Endothelial cell of umbilical vein (primary cell): ENCODE measurements at regions not wholly inside any gene's neighbourhood (a gene's known extent, or its start where the extent isn't known, plus 50 kb on each side); places are given as distances from the start of the nearest gene placed in this dataset.

Experiments
- BruUV-seq: library from RNA; stranded (reverse); fragments of 400-500 nt; replicated peaks from 2 replicates; lab custom pipeline; 2021; lab: Mats Ljungman, UMichigan
- CTCF ChIA-PET: fragments of 300-600, 350-600 bp; sonication (Branson Sonifier 250); formaldehyde crosslinking; loops from one replicate; lab custom pipeline; 2021; ENCODE audit warnings: antibody characterized with exemption, inconsistent platforms; lab: Charles Lee
- POLR2A ChIA-PET: fragments of 300-600, 350-600 bp; sonication (Branson Sonifier 250); formaldehyde crosslinking; loops from one replicate; lab custom pipeline; 2021; ENCODE audit warnings: antibody characterized with exemption, inconsistent platforms; lab: Charles Lee
- DNase-seq: peaks from one replicate; pipeline ENCODE4 v3.0.0-alpha.2; 2011; ENCODE audit warnings: low read depth, low spot score
- FAIRE-seq: peaks from 2 replicates; lab custom pipeline; 2011; peaks lifted over from hg19 to GRCh38; lab: Jason Lieb, UNC
- H2AFZ ChIP-seq: 2 replicates; pipeline ENCODE4 v1.6.0; 2012; ENCODE audit warnings: low read depth, low read length, control low read depth, inconsistent platforms
- H3K27ac ChIP-seq: 2 replicates; pipeline ENCODE4 v1.5.1; 2011; ENCODE audit warnings: low read depth, mild to moderate bottlenecking, control low read depth, low read length, moderate library complexity; ENCODE audit not compliant: insufficient read depth
- H3K27me3 ChIP-seq, 2 experiments: 2 replicates each; pipeline versions ENCODE4 v1.6.0 to v1.6.1; 2011; ENCODE audit warnings: low read length in 2 of 2, mixed read lengths in 1 of 2; ENCODE audit not compliant: control insufficient read depth in 2 of 2, insufficient read depth in 2 of 2
- H3K36me3 ChIP-seq, 2 experiments: 2 replicates in 1 of 2; 3 replicates in 1 of 2; pipeline ENCODE4 v1.5.1; 2011; ENCODE audit warnings: low read length in 2 of 2, mild to moderate bottlenecking in 1 of 2, moderate library complexity in 1 of 2; ENCODE audit not compliant: control insufficient read depth in 2 of 2, insufficient read depth in 2 of 2; ENCODE audit errors: extremely low read depth in 1 of 2
- H3K4me1 ChIP-seq: 3 replicates; pipeline ENCODE4 v1.5.1; 2011; ENCODE audit warnings: mild to moderate bottlenecking, low read length; ENCODE audit not compliant: control insufficient read depth, insufficient read depth; ENCODE audit errors: extremely low read depth
- H3K4me2 ChIP-seq: 2 replicates; pipeline ENCODE4 v1.6.1; 2011; ENCODE audit warnings: low read length, control low read depth, mixed read lengths; ENCODE audit not compliant: insufficient read depth
- H3K4me3 ChIP-seq, 3 experiments: fragments of 200-600 bp in 1 of 3; sonication (generic), shearing (Covaris generic) in 1 of 3; replicated peaks in 1 of 3; 2 replicates each; pipeline ENCODE4 v1.5.1; 2011 to 2016; ENCODE audit warnings: control low read depth in 3 of 3, low read length in 3 of 3, mild to moderate bottlenecking in 2 of 3, inconsistent platforms in 1 of 3, low read depth in 1 of 3, moderate library complexity in 1 of 3; ENCODE audit not compliant: insufficient read depth in 1 of 3
- H3K79me2 ChIP-seq: 2 replicates; pipeline ENCODE4 v1.6.0; 2012; ENCODE audit warnings: low read length, inconsistent platforms; ENCODE audit not compliant: control insufficient read depth, insufficient read depth
- H3K9ac ChIP-seq: replicated peaks from 2 replicates; pipeline ENCODE3; 2011; ENCODE audit warnings: low read length, control low read depth; ENCODE audit not compliant: insufficient read depth; ENCODE audit errors: extremely low read depth
- H3K9me1 ChIP-seq: replicated peaks from 3 replicates; pipeline ENCODE4 v1.6.0; 2011; ENCODE audit warnings: mild to moderate bottlenecking, low read length; ENCODE audit not compliant: control insufficient read depth, insufficient read depth; ENCODE audit errors: extremely low read depth
- H3K9me3 ChIP-seq: replicated peaks from 2 replicates; pipeline ENCODE4 v1.5.1; 2012; ENCODE audit warnings: low read length, inconsistent platforms; ENCODE audit not compliant: control insufficient read depth, insufficient read depth
- H4K20me1 ChIP-seq: replicated peaks from 2 replicates; pipeline ENCODE3; 2011; ENCODE audit warnings: mild to moderate bottlenecking, low read length; ENCODE audit not compliant: control insufficient read depth, insufficient read depth; ENCODE audit errors: extremely low read depth
- EZH2 ChIP-seq: IDR thresholded peaks from 2 replicates; pipeline ENCODE4 v1.6.1; 2012; ENCODE audit warnings: borderline replicate concordance, low read depth, mild to moderate bottlenecking, moderate library complexity, low read length, inconsistent platforms; ENCODE audit not compliant: severe bottlenecking
- FOS ChIP-seq: IDR thresholded peaks from 2 replicates; pipeline ENCODE4 v1.6.1; 2011; ENCODE audit warnings: mild to moderate bottlenecking, low read length, moderate library complexity, borderline replicate concordance; ENCODE audit not compliant: insufficient read depth
- GATA2 ChIP-seq: IDR thresholded peaks from 2 replicates; pipeline ENCODE4 v1.7.0; 2011; ENCODE audit warnings: low read depth, mild to moderate bottlenecking, moderate library complexity, mixed read lengths, low read length; ENCODE audit not compliant: insufficient read length, insufficient read depth
- JUN ChIP-seq: IDR thresholded peaks from 2 replicates; pipeline ENCODE4 v1.6.1; 2011; ENCODE audit warnings: borderline replicate concordance, low read depth; ENCODE audit not compliant: insufficient read length, insufficient read depth
- MYC ChIP-seq: IDR thresholded peaks from one replicate; pipeline ENCODE4 v1.6.1; 2011; ENCODE audit warnings: mild to moderate bottlenecking, low read depth, low read length
- POLR2A ChIP-seq: IDR thresholded peaks from 2 replicates; pipeline ENCODE4 v1.6.1; 2012; ENCODE audit warnings: low read depth, mild to moderate bottlenecking, control low read depth, low read length
- POLR2AphosphoS5 ChIP-seq: IDR thresholded peaks from 2 replicates; pipeline ENCODE4 v1.6.1; 2012; ENCODE audit warnings: low read depth, mild to moderate bottlenecking, control low read depth, low read length, moderate library complexity; ENCODE audit not compliant: insufficient read depth
- dilution Hi-C: fragments of 300-500 bp; cut with MboI; formaldehyde crosslinking; loops from one replicate; pipeline ENCODE4 v1.15.0; 2019; ENCODE audit warnings: low sequenced_read_pairs; ENCODE audit not compliant: extremely low pct_ligation_motif_present
- intact Hi-C: fragments of 100-400 bp; cut with micrococcal nuclease; formaldehyde crosslinking; loops from one replicate; pipeline ENCODE4 v1.10.0; 2022
- TF ChIP-seq, protein P1 (sequence below), 2 donors: IDR thresholded peaks; 1 replicate in 1 of 2; 2 replicates in 1 of 2; pipeline ENCODE4 v1.5.1; 2011; ENCODE audit warnings: low read length in 2 of 2, mild to moderate bottlenecking in 2 of 2, moderate library complexity in 2 of 2, control low read depth in 1 of 2, inconsistent platforms in 1 of 2, low read depth in 1 of 2; ENCODE audit not compliant: insufficient read depth in 1 of 2; ENCODE audit errors: extremely low read depth in 1 of 2
- TF ChIP-seq, protein P2 (sequence below): IDR thresholded peaks from 2 replicates; pipeline ENCODE4 v1.6.1; 2011; ENCODE audit not compliant: insufficient read depth, insufficient read length

DNA sequence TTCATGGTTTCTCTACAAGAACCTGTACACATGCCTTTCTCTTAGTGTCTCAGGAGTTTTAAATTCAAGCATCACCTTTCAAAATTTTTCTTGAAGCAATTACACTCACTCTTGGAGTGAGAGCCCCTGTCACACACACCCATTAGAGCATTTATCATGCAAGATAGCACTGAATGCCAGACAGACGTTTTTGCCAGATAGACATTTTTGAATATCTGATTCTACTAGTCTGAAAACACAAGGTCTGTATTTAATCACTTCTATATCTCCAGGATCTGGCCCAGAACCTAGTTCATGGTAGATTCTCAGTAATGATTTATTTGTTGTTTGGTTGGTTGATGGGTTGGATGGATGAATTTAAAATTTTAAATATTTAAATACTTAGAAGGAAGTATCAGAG, 60.9 kb upstream of the PDE1C start:
- Histone ChIP-seq H3K27me3 (no peaks in the 10 kb centered on the region), H3K4me3 (no peak overlapping the region), H3K4me2 (no peak overlapping the region), H3K27ac (no peak overlapping the region), H3K9ac (no peak overlapping the region), H3K4me1 (no peaks in the 10 kb centered on the region), H2AFZ (no peak overlapping the region), H3K36me3 (no peaks in the 10 kb centered on the region), H4K20me1 (no peaks in the 10 kb centered on the region), H3K79me2 (no peaks in the 10 kb centered on the region), H3K9me1 (no peaks in the 10 kb centered on the region), H3K9me3 (no peaks in the 10 kb centered on the region)
- BruUV-seq, result no TSS peak
- no peak for DNase-seq
- TF ChIP-seq, protein P1, sequence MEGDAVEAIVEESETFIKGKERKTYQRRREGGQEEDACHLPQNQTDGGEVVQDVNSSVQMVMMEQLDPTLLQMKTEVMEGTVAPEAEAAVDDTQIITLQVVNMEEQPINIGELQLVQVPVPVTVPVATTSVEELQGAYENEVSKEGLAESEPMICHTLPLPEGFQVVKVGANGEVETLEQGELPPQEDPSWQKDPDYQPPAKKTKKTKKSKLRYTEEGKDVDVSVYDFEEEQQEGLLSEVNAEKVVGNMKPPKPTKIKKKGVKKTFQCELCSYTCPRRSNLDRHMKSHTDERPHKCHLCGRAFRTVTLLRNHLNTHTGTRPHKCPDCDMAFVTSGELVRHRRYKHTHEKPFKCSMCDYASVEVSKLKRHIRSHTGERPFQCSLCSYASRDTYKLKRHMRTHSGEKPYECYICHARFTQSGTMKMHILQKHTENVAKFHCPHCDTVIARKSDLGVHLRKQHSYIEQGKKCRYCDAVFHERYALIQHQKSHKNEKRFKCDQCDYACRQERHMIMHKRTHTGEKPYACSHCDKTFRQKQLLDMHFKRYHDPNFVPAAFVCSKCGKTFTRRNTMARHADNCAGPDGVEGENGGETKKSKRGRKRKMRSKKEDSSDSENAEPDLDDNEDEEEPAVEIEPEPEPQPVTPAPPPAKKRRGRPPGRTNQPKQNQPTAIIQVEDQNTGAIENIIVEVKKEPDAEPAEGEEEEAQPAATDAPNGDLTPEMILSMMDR (IDR thresholded peaks at IDR 0.05; ENCODE audit: extremely low read depth in 1 of 2, insufficient read depth in 1 of 2, low read depth in 1 of 2, low read length in 2 of 2), result no peak
- TF ChIP-seq POLR2AphosphoS5 (no peak), FOS (no peak), POLR2A (no peak), EZH2 (no peak), MYC (no peak), JUN (no peak), GATA2 (no peak)
- TF ChIP-seq, protein P2, sequence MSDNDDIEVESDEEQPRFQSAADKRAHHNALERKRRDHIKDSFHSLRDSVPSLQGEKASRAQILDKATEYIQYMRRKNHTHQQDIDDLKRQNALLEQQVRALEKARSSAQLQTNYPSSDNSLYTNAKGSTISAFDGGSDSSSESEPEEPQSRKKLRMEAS, result no peak
- CTCF ChIA-PET, result no interaction called here
- POLR2A ChIA-PET, result no interaction called here
- intact Hi-C loops, result no loop called here
- no peak for FAIRE-seq
- dilution Hi-C loops, result no loop called here
